ENCODE measurements at regions not wholly inside any gene's neighbourhood (a gene's known extent, or its start where the extent isn't known, plus 50 kb on each side); places are given as distances from the start of the nearest gene placed in this dataset.

DNA sequence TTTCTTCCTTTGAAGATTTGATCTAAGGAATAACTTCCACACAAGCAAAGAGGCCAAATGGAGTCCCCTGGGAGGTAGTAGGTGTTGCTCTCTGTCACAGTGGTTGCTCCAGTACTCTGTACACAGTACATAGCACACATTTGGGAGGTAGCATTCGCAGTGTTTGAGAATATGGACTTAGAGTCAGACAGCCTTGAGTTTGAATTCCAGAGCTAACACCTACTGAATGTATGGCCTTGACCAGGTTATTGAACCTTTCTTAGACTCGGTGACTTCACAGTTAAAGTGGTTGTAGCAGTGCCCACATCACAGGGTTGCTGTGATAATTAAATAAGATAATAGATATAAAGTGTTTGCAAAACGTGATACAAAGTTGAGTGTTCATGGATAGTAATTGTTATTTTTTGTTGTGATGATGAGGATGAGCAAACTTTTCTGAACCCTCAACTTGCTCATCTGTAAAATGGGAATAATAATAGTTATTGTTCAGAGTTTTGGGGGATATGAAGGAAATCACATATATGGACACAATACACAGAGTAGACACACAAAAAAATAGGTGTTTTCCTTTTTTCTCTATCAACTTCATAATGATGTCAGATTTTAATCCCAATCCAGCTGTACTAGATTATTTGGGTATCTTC lies 271.6 kb upstream of the CRY1 start:
- Histone ChIP-seq H3K27ac (ENCODE audit: low read depth, low read length, poor library complexity, severe bottlenecking) (no peak overlapping the region), H3K9me2 (ENCODE audit: insufficient read depth, low read length) (no peaks in the 10 kb centered on the region), H3K79me2 (ENCODE audit: insufficient read depth, low read depth, low read length) (no peaks in the 10 kb centered on the region), H3K36me3 (ENCODE audit: insufficient read depth, low read length) (no peaks in the 10 kb centered on the region), H3K9me3 (ENCODE audit: low read length) (no peaks in the 10 kb centered on the region), H2AFZ (ENCODE audit: low read length) (no peak overlapping the region), H3K4me2 (ENCODE audit: low read length) (no peak overlapping the region), H3K4me3 (ENCODE audit: low read depth, low read length, poor library complexity, severe bottlenecking) (no peak overlapping the region), H4K20me1 (ENCODE audit: insufficient read depth, low read length) (no peaks in the 10 kb centered on the region), H3K4me1 (ENCODE audit: insufficient read depth, low read length, poor library complexity, severe bottlenecking) (no peaks in the 10 kb centered on the region)
- no peak for TF ChIP-seq EZH2phosphoT487 (IDR thresholded peaks at IDR 0.05; ENCODE audit: borderline replicate concordance, low read depth, low read length)
- TF ChIP-seq, protein P1, sequence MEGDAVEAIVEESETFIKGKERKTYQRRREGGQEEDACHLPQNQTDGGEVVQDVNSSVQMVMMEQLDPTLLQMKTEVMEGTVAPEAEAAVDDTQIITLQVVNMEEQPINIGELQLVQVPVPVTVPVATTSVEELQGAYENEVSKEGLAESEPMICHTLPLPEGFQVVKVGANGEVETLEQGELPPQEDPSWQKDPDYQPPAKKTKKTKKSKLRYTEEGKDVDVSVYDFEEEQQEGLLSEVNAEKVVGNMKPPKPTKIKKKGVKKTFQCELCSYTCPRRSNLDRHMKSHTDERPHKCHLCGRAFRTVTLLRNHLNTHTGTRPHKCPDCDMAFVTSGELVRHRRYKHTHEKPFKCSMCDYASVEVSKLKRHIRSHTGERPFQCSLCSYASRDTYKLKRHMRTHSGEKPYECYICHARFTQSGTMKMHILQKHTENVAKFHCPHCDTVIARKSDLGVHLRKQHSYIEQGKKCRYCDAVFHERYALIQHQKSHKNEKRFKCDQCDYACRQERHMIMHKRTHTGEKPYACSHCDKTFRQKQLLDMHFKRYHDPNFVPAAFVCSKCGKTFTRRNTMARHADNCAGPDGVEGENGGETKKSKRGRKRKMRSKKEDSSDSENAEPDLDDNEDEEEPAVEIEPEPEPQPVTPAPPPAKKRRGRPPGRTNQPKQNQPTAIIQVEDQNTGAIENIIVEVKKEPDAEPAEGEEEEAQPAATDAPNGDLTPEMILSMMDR (conservative IDR thresholded peaks at IDR 0.05; ENCODE audit: low read length): no peak
- CTCF ChIA-PET (ENCODE audit: unreplicated experiment): no interaction called here
- intact Hi-C loops (cut with micrococcal nuclease; ENCODE audit: unreplicated experiment): no loop called here
- DNase-seq (ENCODE audit: low spot score): no peak
- no TSS peak for BruUV-seq (replicated peaks)
- POLR2A ChIA-PET: interaction anchor here (1.5 kb wide), 1 partner anchor 9 kb away, joined by 3 read pairs; no protein-coding TSS in a partner anchor

DNA sequence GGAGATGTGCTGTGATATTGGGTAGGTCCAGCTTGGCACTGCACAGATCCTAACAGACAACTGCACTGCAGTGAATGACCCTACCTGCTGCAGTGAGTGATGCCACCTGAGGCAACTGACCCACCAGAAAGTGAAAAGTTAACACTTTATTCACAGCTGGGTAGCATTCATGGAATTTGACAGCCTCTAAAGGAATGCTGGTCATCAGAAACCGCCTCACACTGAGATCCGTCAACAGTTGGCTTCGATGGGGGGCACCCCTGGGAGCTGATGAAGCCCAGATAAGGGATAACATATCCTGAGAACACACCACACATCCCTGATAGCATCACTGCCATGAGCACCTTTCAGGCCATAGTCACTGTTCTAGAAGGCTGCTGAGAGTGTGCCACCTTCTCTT lies 272.4 kb upstream of the CRY1 start:
- Histone ChIP-seq H2AFZ (ENCODE audit: low read length) (no peak overlapping the region), H3K36me3 (ENCODE audit: insufficient read depth, low read length) (no peaks in the 10 kb centered on the region), H3K4me2 (ENCODE audit: low read length) (no peak overlapping the region), H3K4me1 (ENCODE audit: insufficient read depth, low read length, poor library complexity, severe bottlenecking) (no peaks in the 10 kb centered on the region), H4K20me1 (ENCODE audit: insufficient read depth, low read length) (no peaks in the 10 kb centered on the region), H3K27ac (ENCODE audit: low read depth, low read length, poor library complexity, severe bottlenecking) (no peak overlapping the region), H3K9me3 (ENCODE audit: low read length) (no peaks in the 10 kb centered on the region), H3K4me3 (ENCODE audit: low read depth, low read length, poor library complexity, severe bottlenecking) (no peak overlapping the region), H3K79me2 (ENCODE audit: insufficient read depth, low read depth, low read length) (no peaks in the 10 kb centered on the region), H3K9me2 (ENCODE audit: insufficient read depth, low read length) (no peaks in the 10 kb centered on the region)
- BruUV-seq (replicated peaks): no TSS peak
- POLR2A ChIA-PET: interaction anchor here (1.5 kb wide), 1 partner anchor 10 kb away, joined by 3 read pairs; no protein-coding TSS in a partner anchor
- CTCF ChIA-PET (ENCODE audit: unreplicated experiment): no interaction called here
- intact Hi-C loops (cut with micrococcal nuclease; ENCODE audit: unreplicated experiment): no loop called here
- TF ChIP-seq, protein P1 (conservative IDR thresholded peaks at IDR 0.05; ENCODE audit: low read length): no peak
- TF ChIP-seq EZH2phosphoT487 (IDR thresholded peaks at IDR 0.05; ENCODE audit: borderline replicate concordance, low read depth, low read length): no peak
- no peak for DNase-seq (ENCODE audit: low spot score)

DNA sequence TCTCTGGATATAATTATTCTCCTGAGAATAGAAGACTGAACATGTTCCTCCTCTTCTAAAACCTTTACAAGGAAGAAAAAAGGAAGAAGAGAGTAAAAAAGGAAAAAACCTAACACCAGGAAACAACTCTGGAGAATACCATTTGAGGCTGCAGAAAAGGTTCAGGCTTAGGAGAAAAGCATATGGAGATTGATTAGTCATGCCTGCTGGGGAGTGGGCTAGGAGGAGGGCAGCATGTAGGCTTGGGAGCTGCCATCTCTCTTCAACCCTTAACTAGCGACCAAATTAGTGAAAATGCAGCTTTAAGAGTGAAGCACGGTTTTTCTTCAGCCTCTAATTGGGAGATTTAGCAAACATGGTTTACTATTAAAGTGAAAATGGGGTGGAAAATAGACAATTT lies 273.0 kb upstream of the CRY1 start:
- intact Hi-C loops (cut with micrococcal nuclease; ENCODE audit: unreplicated experiment): no loop called here
- no TSS peak for BruUV-seq (replicated peaks)

More for the DNA sequence above, 273.0 kb upstream of the CRY1 start:
- no peak overlapping the region for H2AFZ ChIP-seq (ENCODE audit: low read length)
- no peaks in the 10 kb centered on the region for H3K79me2 ChIP-seq (ENCODE audit: insufficient read depth, low read depth, low read length)
- H3K4me2 ChIP-seq (ENCODE audit: low read length): no peak overlapping the region
- DNase-seq (ENCODE audit: low spot score): no peak
- ChIA-PET POLR2A (interaction anchor here (1.5 kb wide), 1 partner anchor 11 kb away, joined by 3 read pairs; no protein-coding TSS in a partner anchor), CTCF (ENCODE audit: unreplicated experiment) (no interaction called here)
- no peak overlapping the region for H3K4me3 ChIP-seq (ENCODE audit: low read depth, low read length, poor library complexity, severe bottlenecking)
- H3K9me2 ChIP-seq (ENCODE audit: insufficient read depth, low read length): no peaks in the 10 kb centered on the region
- H4K20me1 ChIP-seq (ENCODE audit: insufficient read depth, low read length): no peaks in the 10 kb centered on the region
- no peaks in the 10 kb centered on the region for H3K9me3 ChIP-seq (ENCODE audit: low read length)
- TF ChIP-seq, protein P1 (conservative IDR thresholded peaks at IDR 0.05; ENCODE audit: low read length): no peak
- TF ChIP-seq EZH2phosphoT487 (IDR thresholded peaks at IDR 0.05; ENCODE audit: borderline replicate concordance, low read depth, low read length): no peak
- H3K27ac ChIP-seq (ENCODE audit: low read depth, low read length, poor library complexity, severe bottlenecking): no peak overlapping the region
- no peaks in the 10 kb centered on the region for H3K4me1 ChIP-seq (ENCODE audit: insufficient read depth, low read length, poor library complexity, severe bottlenecking)
- no peaks in the 10 kb centered on the region for H3K36me3 ChIP-seq (ENCODE audit: insufficient read depth, low read length)
